ENCODE measurements at regions not wholly inside any gene's neighbourhood (a gene's known extent, or its start where the extent isn't known, plus 50 kb on each side); places are given as distances from the start of the nearest gene placed in this dataset.

- TF ChIP-seq EP300 (IDR thresholded peaks at IDR 0.05): no peak
- no peak for TF ChIP-seq CTCF (IDR thresholded peaks at IDR 0.05)
Measured at GRCh38 chr17:31752584-31752983, 106.5 kb downstream of the COPRS start.
